Esophagus muscularis mucosa (tissue), 4 donors: ENCODE measurements at regions not wholly inside any gene's neighbourhood (a gene's known extent, or its start where the extent isn't known, plus 50 kb on each side); places are given as distances from the start of the nearest gene placed in this dataset.

ENCODE experiments used
- DNase-seq: peaks from one replicate; pipeline ENCODE4 v3.0.0-alpha.2; 2017; ENCODE audit errors: extremely low spot score
- H3K27ac ChIP-seq, 4 donors: fragments of 200-600 bp; sonication (generic); replicated peaks in 1 of 4; 1 replicate in 3 of 4; 2 replicates in 1 of 4; pipeline ENCODE4 v1.5.1; 2016 to 2019; ENCODE audit warnings: mild to moderate bottlenecking in 1 of 4
- H3K27me3 ChIP-seq, 4 donors: fragments of 200-600 bp; sonication (generic); one replicate each; pipeline versions ENCODE4 v1.5.1 to v1.6.0; 2016 to 2019
- H3K36me3 ChIP-seq, 4 donors: fragments of 200-600 bp; sonication (generic); one replicate each; pipeline ENCODE4 v1.5.1; 2016 to 2019
- H3K4me1 ChIP-seq, 4 donors: fragments of 200-600 bp; sonication (generic); one replicate each; pipeline ENCODE4 v1.5.1; 2016 to 2019
- H3K4me3 ChIP-seq, 4 donors: fragments of 200-600 bp; sonication (generic); 1 replicate in 2 of 4; 2 replicates in 2 of 4; pipeline ENCODE4 v1.5.1; 2016 to 2019; ENCODE audit warnings: mild to moderate bottlenecking in 4 of 4, moderate library complexity in 1 of 4
- H3K9me3 ChIP-seq, 4 donors: fragments of 200-600 bp; sonication (generic); 1 replicate in 3 of 4; 2 replicates in 1 of 4; pipeline ENCODE4 v1.5.1; 2016 to 2019
- CTCF ChIP-seq, 3 experiments: fragments of 200-600 bp in 2 of 3; fragments of 450-650 bp in 1 of 3; sonication (generic) in 2 of 3; IDR thresholded peaks; one replicate each; pipeline ENCODE4 v1.5.1; 2017 to 2019; ENCODE audit warnings: antibody characterized with exemption in 3 of 3, mild to moderate bottlenecking in 2 of 3, moderate library complexity in 1 of 3
- EP300 ChIP-seq: sonication (generic); formaldehyde crosslinking; IDR thresholded peaks from one replicate; pipeline ENCODE4 v1.6.1; 2017; ENCODE audit warnings: antibody characterized with exemption
- POLR2A ChIP-seq: fragments of 450-650 bp; IDR thresholded peaks from one replicate; pipeline ENCODE4 v1.6.1; 2017; ENCODE audit warnings: antibody characterized with exemption, moderate library complexity, mild to moderate bottlenecking, low read depth
- POLR2AphosphoS5 ChIP-seq, 2 donors: sonication (generic); formaldehyde crosslinking; IDR thresholded peaks; one replicate each; pipeline ENCODE4 v1.6.1; 2017; ENCODE audit warnings: antibody characterized with exemption in 2 of 2
- whole genome bisulfite sequencing: methylation state at CpG from one replicate; pipeline ENCODE4 v1.1.5; 2018; 5-methylcytosine and 5-hydroxymethylcytosine counted together
- intact Hi-C: fragments of 100-400 bp; cut with DNase I; formaldehyde crosslinking; loops from one replicate; pipeline ENCODE4 v1.15.1; 2023

GRCh38 chr3:7865611-7866010 is 636.0 kb upstream of the LMCD1 start:
- no peak overlapping the region for H3K27ac ChIP-seq
- no peaks in the 10 kb centered on the region for H3K4me1 ChIP-seq
- no peak for DNase-seq
- TF ChIP-seq CTCF (IDR thresholded peaks at IDR 0.05) (no peak), EP300 (no peak), POLR2AphosphoS5 (IDR thresholded peaks at IDR 0.05) (no peak), POLR2A (no peak)
- no peak overlapping the region for H3K4me3 ChIP-seq
- no peaks in the 10 kb centered on the region for H3K36me3 ChIP-seq
- 93% methylated on average over 4 of the region's 4 CpGs for WGBS
- no peaks in the 10 kb centered on the region for H3K27me3 ChIP-seq
- intact Hi-C loops: no loop called here
- H3K9me3 ChIP-seq: no peaks in the 10 kb centered on the region

- Histone ChIP-seq H3K4me3 (no peak overlapping the region), H3K4me1 (no peaks in the 10 kb centered on the region), H3K9me3 (no peaks in the 10 kb centered on the region), H3K36me3 (no peaks in the 10 kb centered on the region), H3K27me3 (no peaks in the 10 kb centered on the region), H3K27ac (no peak overlapping the region)
- DNase-seq: no peak
- no peak for TF ChIP-seq POLR2A
- TF ChIP-seq CTCF (IDR thresholded peaks at IDR 0.05): no peak
- no peak for TF ChIP-seq POLR2AphosphoS5 (IDR thresholded peaks at IDR 0.05)
- TF ChIP-seq EP300: no peak
- intact Hi-C loops: no loop called here
- WGBS: 32% methylated on average over 5 of the region's 5 CpGs
Observed at GRCh38 chr3:7867587-7867986, 634.0 kb upstream of the LMCD1 start.

- H3K27me3 ChIP-seq: no peaks in the 10 kb centered on the region
- WGBS: 0% methylated on average over 1 of the region's 1 CpG
- no peak for TF ChIP-seq EP300
- no peak for DNase-seq
- intact Hi-C loops: no loop called here
- no peaks in the 10 kb centered on the region for H3K36me3 ChIP-seq
- H3K4me1 ChIP-seq: peaks cover 0 to 6% (median 1%) of the 10 kb centered on the region in 4 donors
- no peaks in the 10 kb centered on the region for H3K9me3 ChIP-seq
- no peak overlapping the region for H3K27ac ChIP-seq
- H3K4me3 ChIP-seq: no peak overlapping the region
Observed at GRCh38 chr3:7871003-7871560, 630.5 kb upstream of the LMCD1 start.

GRCh38 chr3:7874116-7874515 is 627.5 kb upstream of the LMCD1 start:
- DNase-seq: no peak
- H3K4me1 ChIP-seq: peaks cover 0 to 10% (median 3%) of the 10 kb centered on the region in 4 donors
- no peaks in the 10 kb centered on the region for H3K36me3 ChIP-seq
- H3K27ac ChIP-seq: no peak overlapping the region
- WGBS: 88% methylated on average over 1 of the region's 1 CpG
- H3K27me3 ChIP-seq: no peaks in the 10 kb centered on the region
- TF ChIP-seq POLR2A (no peak), CTCF (IDR thresholded peaks at IDR 0.05) (no peak)
- no peaks in the 10 kb centered on the region for H3K9me3 ChIP-seq
- no peak overlapping the region for H3K4me3 ChIP-seq
- intact Hi-C loops: no loop called here

- DNase-seq: no peak
- Histone ChIP-seq H3K4me1 (peaks cover 0 to 10% (median 3%) of the 10 kb centered on the region in 4 donors), H3K27ac (no peak overlapping the region), H3K9me3 (no peaks in the 10 kb centered on the region), H3K27me3 (no peaks in the 10 kb centered on the region), H3K36me3 (no peaks in the 10 kb centered on the region), H3K4me3 (no peak overlapping the region)
- TF ChIP-seq CTCF (IDR thresholded peaks at IDR 0.05): no peak
- TF ChIP-seq POLR2AphosphoS5 (IDR thresholded peaks at IDR 0.05): no peak
- no peak for TF ChIP-seq EP300
- intact Hi-C loops: no loop called here
Observed at GRCh38 chr3:7875925-7876324, 625.7 kb upstream of the LMCD1 start.
